ENCODE measurements at regions not wholly inside any gene's neighbourhood (a gene's known extent, or its start where the extent isn't known, plus 50 kb on each side); places are given as distances from the start of the nearest gene placed in this dataset.

DNA sequence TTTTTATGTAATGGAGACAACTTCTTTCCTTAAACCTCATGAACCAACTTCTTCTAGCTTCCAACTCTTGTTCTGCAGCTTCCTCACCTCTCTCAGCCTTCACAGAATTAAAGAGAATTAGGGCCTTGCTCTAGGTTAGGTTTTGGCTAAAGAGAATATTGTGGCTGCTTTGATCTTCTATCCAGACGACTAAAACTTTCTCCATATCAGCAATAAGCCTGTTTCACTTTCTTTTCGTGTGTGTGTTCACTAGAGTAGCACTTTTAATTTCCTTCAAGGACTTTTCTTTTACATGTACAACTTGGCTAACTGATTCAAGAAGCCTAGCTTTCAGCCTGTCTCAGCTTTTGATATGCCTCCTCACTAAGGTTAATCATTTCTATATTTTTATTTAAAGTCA lies 596.1 kb upstream of the NRSN1 start:
- TF ChIP-seq FOSL2 (IDR thresholded peaks at IDR 0.05) (no peak), FOSL2 (CRISPR knock-in tag; IDR thresholded peaks at IDR 0.05) (no peak), RCOR1 (IDR thresholded peaks at IDR 0.05; ENCODE audit: low read depth, low read length) (no peak), CTCF (IDR thresholded peaks at IDR 0.05) (no peak), SREBF2 (IDR thresholded peaks at IDR 0.05) (no peak), POLR2A (IDR thresholded peaks at IDR 0.05; ENCODE audit: low read length) (no peak), JUNB (IDR thresholded peaks at IDR 0.05) (no peak), MAFK (IDR thresholded peaks at IDR 0.05; ENCODE audit: partially characterized antibody) (no peak), RAD21 (conservative IDR thresholded peaks at IDR 0.05 in 1 of 2, IDR thresholded peaks at IDR 0.05 in 1 of 2) (no peak), RFX5 (IDR thresholded peaks at IDR 0.05) (no peak), EHMT2 (IDR thresholded peaks at IDR 0.05; ENCODE audit: low read depth) (no peak), ESRRA (IDR thresholded peaks at IDR 0.05; ENCODE audit: borderline replicate concordance, low read length) (no peak), CHD2 (IDR thresholded peaks at IDR 0.05; ENCODE audit: low read length, partially characterized antibody) (no peak), POLR2AphosphoS2 (conservative IDR thresholded peaks at IDR 0.05; ENCODE audit: low read length) (no peak)
- TF ChIP-seq, protein P1, sequence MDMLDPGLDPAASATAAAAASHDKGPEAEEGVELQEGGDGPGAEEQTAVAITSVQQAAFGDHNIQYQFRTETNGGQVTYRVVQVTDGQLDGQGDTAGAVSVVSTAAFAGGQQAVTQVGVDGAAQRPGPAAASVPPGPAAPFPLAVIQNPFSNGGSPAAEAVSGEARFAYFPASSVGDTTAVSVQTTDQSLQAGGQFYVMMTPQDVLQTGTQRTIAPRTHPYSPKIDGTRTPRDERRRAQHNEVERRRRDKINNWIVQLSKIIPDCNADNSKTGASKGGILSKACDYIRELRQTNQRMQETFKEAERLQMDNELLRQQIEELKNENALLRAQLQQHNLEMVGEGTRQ (IDR thresholded peaks at IDR 0.05) = no peak

Data from A549 (cell line).